ENCODE measurements at regions not wholly inside any gene's neighbourhood (a gene's known extent, or its start where the extent isn't known, plus 50 kb on each side); places are given as distances from the start of the nearest gene placed in this dataset.

DNA sequence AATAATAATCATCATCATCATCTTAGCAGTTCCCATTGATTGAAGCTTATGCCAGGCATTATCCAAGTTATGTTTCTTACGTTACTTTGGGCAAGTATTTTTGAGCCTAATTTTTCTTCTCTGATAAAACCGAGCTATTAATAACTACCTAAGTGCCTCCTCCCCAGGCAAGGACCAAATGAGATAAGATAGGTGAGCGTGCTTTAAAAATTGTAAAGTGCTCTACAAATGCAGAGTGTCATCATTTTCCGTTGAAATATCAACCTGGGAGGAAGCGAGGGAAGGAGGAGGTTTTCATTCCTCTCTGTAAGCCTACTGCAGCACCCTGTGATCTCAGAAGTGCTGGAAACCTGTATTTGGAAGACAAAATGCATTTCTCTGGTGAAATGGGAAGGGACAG is 96.7 kb upstream of the MITF start (continued):
- TF ChIP-seq, protein P1, sequence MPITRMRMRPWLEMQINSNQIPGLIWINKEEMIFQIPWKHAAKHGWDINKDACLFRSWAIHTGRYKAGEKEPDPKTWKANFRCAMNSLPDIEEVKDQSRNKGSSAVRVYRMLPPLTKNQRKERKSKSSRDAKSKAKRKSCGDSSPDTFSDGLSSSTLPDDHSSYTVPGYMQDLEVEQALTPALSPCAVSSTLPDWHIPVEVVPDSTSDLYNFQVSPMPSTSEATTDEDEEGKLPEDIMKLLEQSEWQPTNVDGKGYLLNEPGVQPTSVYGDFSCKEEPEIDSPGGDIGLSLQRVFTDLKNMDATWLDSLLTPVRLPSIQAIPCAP (CRISPR knock-in tag; IDR thresholded peaks at IDR 0.05) = no peak
- no peak for TF ChIP-seq RORB (CRISPR knock-in tag; IDR thresholded peaks at IDR 0.05)

DNA sequence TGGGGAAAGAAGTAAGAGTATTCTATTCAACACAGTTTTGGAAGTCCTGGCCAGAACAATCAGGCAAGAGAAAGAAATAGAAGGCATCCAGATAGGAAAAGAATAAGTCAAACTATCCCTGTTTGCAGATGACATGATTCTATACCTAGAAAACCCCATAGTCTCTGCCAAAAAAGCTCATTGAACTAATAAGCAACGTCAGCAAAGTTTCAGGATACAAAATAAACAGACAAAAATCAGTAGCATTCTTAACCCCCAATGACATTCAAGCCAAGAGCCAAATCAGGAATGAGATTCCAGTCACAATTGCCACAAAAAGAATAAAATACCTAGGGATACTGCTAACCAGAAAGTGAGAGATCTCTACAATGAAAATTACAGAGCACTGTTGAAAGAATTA is 99.4 kb upstream of the MITF start:
- ChIA-PET CTCF (no interaction called here), POLR2A (no interaction called here)
- Mint-ChIP-seq H3K27me3 (ENCODE audit: low read depth) (no peaks in the 10 kb centered on the region), H3K27ac (no peak overlapping the region), H3K36me3 (no peaks in the 10 kb centered on the region), H3K4me3 (no peak overlapping the region), H3K4me1 (no peaks in the 10 kb centered on the region), H3K9me3 (peaks cover 15% of the 10 kb centered on the region; the same call in 1 of the 2 replicates)
- no peak for DNase-seq (ENCODE audit: low spot score)
- no peak for ATAC-seq
- TF ChIP-seq CREM (CRISPR knock-in tag; IDR thresholded peaks at IDR 0.05) (no peak), JAZF1 (CRISPR knock-in tag; IDR thresholded peaks at IDR 0.05) (no peak), KAT7 (CRISPR knock-in tag; IDR thresholded peaks at IDR 0.05; ENCODE audit: borderline replicate concordance) (no peak), ELF4 (CRISPR knock-in tag; IDR thresholded peaks at IDR 0.05; ENCODE audit: low read depth) (no peak), ZNF219 (CRISPR knock-in tag; IDR thresholded peaks at IDR 0.05; ENCODE audit: borderline replicate concordance) (no peak), FOXJ3 (CRISPR knock-in tag; IDR thresholded peaks at IDR 0.05; ENCODE audit: borderline replicate concordance) (no peak), ZNF138 (CRISPR knock-in tag; conservative IDR thresholded peaks at IDR 0.05) (no peak)
- TF ChIP-seq, protein P2, sequence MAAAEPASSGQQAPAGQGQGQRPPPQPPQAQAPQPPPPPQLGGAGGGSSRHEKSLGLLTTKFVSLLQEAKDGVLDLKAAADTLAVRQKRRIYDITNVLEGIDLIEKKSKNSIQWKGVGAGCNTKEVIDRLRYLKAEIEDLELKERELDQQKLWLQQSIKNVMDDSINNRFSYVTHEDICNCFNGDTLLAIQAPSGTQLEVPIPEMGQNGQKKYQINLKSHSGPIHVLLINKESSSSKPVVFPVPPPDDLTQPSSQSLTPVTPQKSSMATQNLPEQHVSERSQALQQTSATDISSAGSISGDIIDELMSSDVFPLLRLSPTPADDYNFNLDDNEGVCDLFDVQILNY (CRISPR knock-in tag; IDR thresholded peaks at IDR 0.05) = no peak
- TF ChIP-seq, protein P3, sequence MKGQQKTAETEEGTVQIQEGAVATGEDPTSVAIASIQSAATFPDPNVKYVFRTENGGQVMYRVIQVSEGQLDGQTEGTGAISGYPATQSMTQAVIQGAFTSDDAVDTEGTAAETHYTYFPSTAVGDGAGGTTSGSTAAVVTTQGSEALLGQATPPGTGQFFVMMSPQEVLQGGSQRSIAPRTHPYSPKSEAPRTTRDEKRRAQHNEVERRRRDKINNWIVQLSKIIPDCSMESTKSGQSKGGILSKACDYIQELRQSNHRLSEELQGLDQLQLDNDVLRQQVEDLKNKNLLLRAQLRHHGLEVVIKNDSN (CRISPR knock-in tag; IDR thresholded peaks at IDR 0.05) = no peak

DNA sequence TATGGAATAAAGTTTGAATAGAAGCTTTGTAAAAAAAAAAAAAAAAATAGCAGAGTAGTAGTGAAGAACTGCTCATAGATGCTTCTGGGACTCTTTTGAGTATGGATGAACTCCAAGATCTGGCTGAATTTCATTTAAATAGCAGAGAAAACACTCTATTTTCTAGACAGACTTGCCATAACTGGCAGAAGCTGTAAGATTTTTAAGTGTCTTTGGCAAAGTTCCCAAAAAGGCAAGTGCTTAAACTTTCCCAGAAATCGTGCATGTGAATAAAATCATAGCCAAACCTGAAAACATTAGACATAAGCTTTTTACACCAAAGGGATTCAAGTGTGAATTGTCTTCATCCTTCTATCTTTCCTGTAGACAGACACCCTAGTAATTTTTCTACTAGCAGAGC is 110.3 kb upstream of the MITF start:
- ChIA-PET CTCF (no interaction called here), POLR2A (no interaction called here)
- no peak for TF ChIP-seq TCF7 (CRISPR knock-in tag; IDR thresholded peaks at IDR 0.05; ENCODE audit: low read depth)
- no peak for TF ChIP-seq JUN (CRISPR knock-in tag; IDR thresholded peaks at IDR 0.05)
- TF ChIP-seq, protein P4, sequence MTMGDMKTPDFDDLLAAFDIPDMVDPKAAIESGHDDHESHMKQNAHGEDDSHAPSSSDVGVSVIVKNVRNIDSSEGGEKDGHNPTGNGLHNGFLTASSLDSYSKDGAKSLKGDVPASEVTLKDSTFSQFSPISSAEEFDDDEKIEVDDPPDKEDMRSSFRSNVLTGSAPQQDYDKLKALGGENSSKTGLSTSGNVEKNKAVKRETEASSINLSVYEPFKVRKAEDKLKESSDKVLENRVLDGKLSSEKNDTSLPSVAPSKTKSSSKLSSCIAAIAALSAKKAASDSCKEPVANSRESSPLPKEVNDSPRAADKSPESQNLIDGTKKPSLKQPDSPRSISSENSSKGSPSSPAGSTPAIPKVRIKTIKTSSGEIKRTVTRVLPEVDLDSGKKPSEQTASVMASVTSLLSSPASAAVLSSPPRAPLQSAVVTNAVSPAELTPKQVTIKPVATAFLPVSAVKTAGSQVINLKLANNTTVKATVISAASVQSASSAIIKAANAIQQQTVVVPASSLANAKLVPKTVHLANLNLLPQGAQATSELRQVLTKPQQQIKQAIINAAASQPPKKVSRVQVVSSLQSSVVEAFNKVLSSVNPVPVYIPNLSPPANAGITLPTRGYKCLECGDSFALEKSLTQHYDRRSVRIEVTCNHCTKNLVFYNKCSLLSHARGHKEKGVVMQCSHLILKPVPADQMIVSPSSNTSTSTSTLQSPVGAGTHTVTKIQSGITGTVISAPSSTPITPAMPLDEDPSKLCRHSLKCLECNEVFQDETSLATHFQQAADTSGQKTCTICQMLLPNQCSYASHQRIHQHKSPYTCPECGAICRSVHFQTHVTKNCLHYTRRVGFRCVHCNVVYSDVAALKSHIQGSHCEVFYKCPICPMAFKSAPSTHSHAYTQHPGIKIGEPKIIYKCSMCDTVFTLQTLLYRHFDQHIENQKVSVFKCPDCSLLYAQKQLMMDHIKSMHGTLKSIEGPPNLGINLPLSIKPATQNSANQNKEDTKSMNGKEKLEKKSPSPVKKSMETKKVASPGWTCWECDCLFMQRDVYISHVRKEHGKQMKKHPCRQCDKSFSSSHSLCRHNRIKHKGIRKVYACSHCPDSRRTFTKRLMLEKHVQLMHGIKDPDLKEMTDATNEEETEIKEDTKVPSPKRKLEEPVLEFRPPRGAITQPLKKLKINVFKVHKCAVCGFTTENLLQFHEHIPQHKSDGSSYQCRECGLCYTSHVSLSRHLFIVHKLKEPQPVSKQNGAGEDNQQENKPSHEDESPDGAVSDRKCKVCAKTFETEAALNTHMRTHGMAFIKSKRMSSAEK (CRISPR knock-in tag; IDR thresholded peaks at IDR 0.05; ENCODE audit: borderline replicate concordance) = no peak
- no peak for TF ChIP-seq ZNF219 (CRISPR knock-in tag; IDR thresholded peaks at IDR 0.05; ENCODE audit: borderline replicate concordance)
- no peak for ATAC-seq
- peaks cover 54% of the 10 kb centered on the region for H3K9me3 Mint-ChIP-seq
- H3K4me3 Mint-ChIP-seq = no peak overlapping the region
- no peak for DNase-seq (ENCODE audit: low spot score)
- H3K36me3 Mint-ChIP-seq = peaks cover 12% of the 10 kb centered on the region
- H3K4me1 Mint-ChIP-seq = no peaks in the 10 kb centered on the region
- H3K27ac Mint-ChIP-seq = no peak overlapping the region
- H3K27me3 Mint-ChIP-seq (ENCODE audit: low read depth) = peaks cover 10% of the 10 kb centered on the region

DNA sequence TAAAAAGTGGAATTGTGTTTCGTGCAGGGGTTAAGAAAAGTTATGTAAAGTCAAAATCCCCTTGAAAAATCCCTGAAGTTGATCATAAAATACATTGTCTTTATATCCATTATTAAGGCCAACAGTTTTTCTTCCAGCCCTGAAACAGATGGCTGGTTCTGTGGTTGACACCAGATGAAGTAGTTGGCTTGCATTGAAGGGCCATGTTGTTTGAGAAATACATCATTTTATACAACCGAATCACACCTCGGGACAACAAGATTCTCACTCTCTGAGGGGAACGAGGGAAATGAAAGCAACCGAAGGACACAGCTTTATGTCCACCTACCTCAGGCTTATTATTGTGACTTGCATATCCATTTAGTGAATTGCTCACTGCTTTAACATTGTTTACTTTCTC is 126.0 kb upstream of the MITF start:
- ChIA-PET CTCF (no interaction called here), POLR2A (no interaction called here)
- Mint-ChIP-seq H3K4me3 (no peak overlapping the region), H3K27ac (no peak overlapping the region), H3K27me3 (ENCODE audit: low read depth) (peaks cover 23% of the 10 kb centered on the region), H3K4me1 (0 out of 2 replicates have a peak, but pooled peaks cover 3% of the 10 kb centered on the region), H3K36me3 (no peaks in the 10 kb centered on the region), H3K9me3 (peaks cover 29% of the 10 kb centered on the region)
- ATAC-seq (no peak), DNase-seq (ENCODE audit: low spot score) (no peak)
- TF ChIP-seq GTF2I (CRISPR knock-in tag; conservative IDR thresholded peaks at IDR 0.05) (no peak), SMAD3 (CRISPR knock-in tag; IDR thresholded peaks at IDR 0.05; ENCODE audit: borderline replicate concordance) (no peak), TEAD1 (CRISPR knock-in tag; IDR thresholded peaks at IDR 0.05) (no peak), NFE2L1 (CRISPR knock-in tag; IDR thresholded peaks at IDR 0.05) (no peak)
- TF ChIP-seq, protein P5, sequence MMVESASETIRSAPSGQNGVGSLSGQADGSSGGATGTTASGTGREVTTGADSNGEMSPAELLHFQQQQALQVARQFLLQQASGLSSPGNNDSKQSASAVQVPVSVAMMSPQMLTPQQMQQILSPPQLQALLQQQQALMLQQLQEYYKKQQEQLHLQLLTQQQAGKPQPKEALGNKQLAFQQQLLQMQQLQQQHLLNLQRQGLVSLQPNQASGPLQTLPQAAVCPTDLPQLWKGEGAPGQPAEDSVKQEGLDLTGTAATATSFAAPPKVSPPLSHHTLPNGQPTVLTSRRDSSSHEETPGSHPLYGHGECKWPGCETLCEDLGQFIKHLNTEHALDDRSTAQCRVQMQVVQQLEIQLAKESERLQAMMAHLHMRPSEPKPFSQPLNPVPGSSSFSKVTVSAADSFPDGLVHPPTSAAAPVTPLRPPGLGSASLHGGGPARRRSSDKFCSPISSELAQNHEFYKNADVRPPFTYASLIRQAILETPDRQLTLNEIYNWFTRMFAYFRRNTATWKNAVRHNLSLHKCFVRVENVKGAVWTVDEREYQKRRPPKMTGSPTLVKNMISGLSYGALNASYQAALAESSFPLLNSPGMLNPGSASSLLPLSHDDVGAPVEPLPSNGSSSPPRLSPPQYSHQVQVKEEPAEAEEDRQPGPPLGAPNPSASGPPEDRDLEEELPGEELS (CRISPR knock-in tag; IDR thresholded peaks at IDR 0.05) = no peak
- TF ChIP-seq, protein P6, sequence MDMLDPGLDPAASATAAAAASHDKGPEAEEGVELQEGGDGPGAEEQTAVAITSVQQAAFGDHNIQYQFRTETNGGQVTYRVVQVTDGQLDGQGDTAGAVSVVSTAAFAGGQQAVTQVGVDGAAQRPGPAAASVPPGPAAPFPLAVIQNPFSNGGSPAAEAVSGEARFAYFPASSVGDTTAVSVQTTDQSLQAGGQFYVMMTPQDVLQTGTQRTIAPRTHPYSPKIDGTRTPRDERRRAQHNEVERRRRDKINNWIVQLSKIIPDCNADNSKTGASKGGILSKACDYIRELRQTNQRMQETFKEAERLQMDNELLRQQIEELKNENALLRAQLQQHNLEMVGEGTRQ (CRISPR knock-in tag; IDR thresholded peaks at IDR 0.05) = no peak
- TF ChIP-seq, protein P3 (CRISPR knock-in tag; IDR thresholded peaks at IDR 0.05) = no peak

Data from WTC11 (cell line).